K562 (cell line): ENCODE measurements at regions not wholly inside any gene's neighbourhood (a gene's known extent, or its start where the extent isn't known, plus 50 kb on each side); places are given as distances from the start of the nearest gene placed in this dataset.

Experiments used
- ATAC-seq: fragments of 200-7000 bp; cut with Tn5 transposase; 3 replicates; pipeline ENCODE4 v1.9.1; 2020; ENCODE audit warnings: moderate library complexity
- BruUV-seq: library from RNA; stranded (reverse); fragments of 400-500 nt; replicated peaks from 2 replicates; lab custom pipeline; 2021; lab: Mats Ljungman, UMichigan
- CTCF ChIA-PET: fragments of 300-600 bp; formaldehyde crosslinking; extraction: SDS; loops from one replicate; lab custom pipeline; 2021; ENCODE audit warnings: low intra/inter-chr PET ratio; lab: Yijun Ruan, JAX
- POLR2A ChIA-PET: fragments of 300-600, 350-650 bp; sonication (Branson Sonifier 250); formaldehyde crosslinking; extraction: SDS; loops from one replicate; lab custom pipeline; 2021; ENCODE audit warnings: antibody characterized with exemption, inconsistent platforms; lab: Yijun Ruan, JAX
- DNase-seq, 4 experiments: peaks; one replicate each; pipeline versions ENCODE4 v3.0.0 to v3.0.0-alpha.2; 2011 to 2018; ENCODE audit warnings: low spot score in 3 of 4, mixed read lengths in 3 of 4; ENCODE audit errors: extremely low read depth in 1 of 4
- FAIRE-seq: peaks from 2 replicates; lab custom pipeline; 2011; peaks lifted over from hg19 to GRCh38; lab: Jason Lieb, UNC
- H2AFZ ChIP-seq: 2 replicates; pipeline ENCODE4 v1.6.0; 2011; ENCODE audit warnings: low read depth, low read length, control low read depth, inconsistent platforms
- H3K27ac ChIP-seq: fragments of 200-600 bp; 3 replicates; pipeline ENCODE4 v1.8.0; 2011; ENCODE audit warnings: low read depth, mild to moderate bottlenecking, control low read depth, inconsistent platforms, low read length, moderate library complexity, mixed read lengths; ENCODE audit errors: extremely low read depth
- H3K27me3 ChIP-seq, 2 experiments: fragments of 300-600 bp in 1 of 2; 2 replicates in 1 of 2; 3 replicates in 1 of 2; pipeline versions ENCODE4 v1.6.0 to v1.8.0; 2011; ENCODE audit warnings: inconsistent platforms in 2 of 2, low read length in 2 of 2, mild to moderate bottlenecking in 1 of 2, mixed read lengths in 1 of 2, moderate library complexity in 1 of 2; ENCODE audit not compliant: control insufficient read depth in 2 of 2, insufficient read depth in 2 of 2
- H3K36me3 ChIP-seq: fragments of 300-600 bp; 3 replicates; pipeline ENCODE4 v1.8.0; 2011; ENCODE audit warnings: mild to moderate bottlenecking, low read length, inconsistent platforms; ENCODE audit not compliant: control insufficient read depth, insufficient read depth
- H3K4me1 ChIP-seq, 2 experiments: fragments of 200-600 bp in 1 of 2; replicated peaks in 1 of 2; 2 replicates in 1 of 2; 3 replicates in 1 of 2; pipeline versions ENCODE4 v1.5.1 to v1.8.0; 2011; ENCODE audit warnings: inconsistent platforms in 2 of 2, low read length in 2 of 2, mild to moderate bottlenecking in 1 of 2, mixed read lengths in 1 of 2, moderate library complexity in 1 of 2; ENCODE audit not compliant: control insufficient read depth in 2 of 2, insufficient read depth in 2 of 2
- H3K4me2 ChIP-seq: 2 replicates; pipeline ENCODE4 v1.6.1; 2011; ENCODE audit warnings: low read length, control low read depth, inconsistent platforms, mixed read lengths; ENCODE audit not compliant: insufficient read depth
- H3K4me3 ChIP-seq: fragments of 200-600 bp; sonication (generic), shearing (Covaris generic); 2 replicates; pipeline ENCODE4 v1.5.1; 2016; ENCODE audit warnings: control low read depth, inconsistent platforms
- H3K79me2 ChIP-seq: fragments of 200-600 bp; 3 replicates; pipeline ENCODE4 v1.8.0; 2011; ENCODE audit warnings: low read length, inconsistent platforms; ENCODE audit not compliant: control insufficient read depth, insufficient read depth
- H3K9ac ChIP-seq, 2 experiments: 2 replicates each; pipeline versions ENCODE4 v1.6.0 to v1.6.1; 2011; ENCODE audit warnings: low read depth in 2 of 2, low read length in 2 of 2, control low read depth in 1 of 2, inconsistent platforms in 1 of 2, mild to moderate bottlenecking in 1 of 2, mixed read lengths in 1 of 2; ENCODE audit not compliant: insufficient read depth in 1 of 2
- H3K9me1 ChIP-seq: one replicate; pipeline ENCODE4 v1.6.0; 2011; ENCODE audit warnings: inconsistent platforms, mild to moderate bottlenecking, low read length, moderate library complexity; ENCODE audit not compliant: control insufficient read depth, insufficient read depth
- H3K9me3 ChIP-seq: replicated peaks from 2 replicates; pipeline ENCODE4 v1.5.1; 2011; ENCODE audit warnings: low read depth, low read length, inconsistent platforms; ENCODE audit not compliant: control insufficient read depth, insufficient read depth
- H4K20me1 ChIP-seq: replicated peaks from 2 replicates; pipeline ENCODE4 v1.6.1; 2011; ENCODE audit warnings: low read length, inconsistent platforms, mixed read lengths; ENCODE audit not compliant: control insufficient read depth, insufficient read depth
- MAFK ChIP-seq: IDR thresholded peaks from 2 replicates; pipeline ENCODE4 v1.6.1; 2011; ENCODE audit warnings: low read length, improper control_type of control experiment
- SMAD3 ChIP-seq: fragments of 450-650 bp; formaldehyde crosslinking; conservative IDR thresholded peaks from 2 replicates; pipeline ENCODE4 v1.4.0; 2020; ENCODE audit warnings: mild to moderate bottlenecking
- SMARCE1 ChIP-seq: fragments of 450-650 bp; IDR thresholded peaks from 2 replicates; pipeline ENCODE4 v1.7.1; 2016; ENCODE audit warnings: mild to moderate bottlenecking
- ZNF174 ChIP-seq: fragments of 250-450 bp; sonication (Bioruptor Pico); IDR thresholded peaks from 2 replicates; pipeline ENCODE4 v1.4.0; 2020; ENCODE audit warnings: mild to moderate bottlenecking
- ZNF282 ChIP-seq: sonication (generic); formaldehyde crosslinking; IDR thresholded peaks from 2 replicates; pipeline ENCODE4 v1.8.1; 2023; ENCODE audit warnings: missing genetic modification reagents
- ZNF830 ChIP-seq: fragments of 250-450 bp; sonication (Bioruptor Pico); IDR thresholded peaks from 2 replicates; pipeline ENCODE4 v1.5.0; 2021; ENCODE audit warnings: mild to moderate bottlenecking
- WGBS: fragments of 100-300 bp; shearing (Covaris generic); methylation state at CpG from one replicate; pipeline ENCODE4 v1.1.6; 2016; ENCODE audit warnings: low coverage, mixed read lengths; ENCODE audit not compliant: insufficient coverage; ENCODE audit errors: missing lambda C conversion rate; 5-methylcytosine and 5-hydroxymethylcytosine counted together
- in situ Hi-C: fragments of 300-500 bp; cut with MboI; formaldehyde crosslinking; loops from 4 replicates; pipeline ENCODE4 v1.15.0; 2018; ENCODE audit warnings: inconsistent platforms, mixed read lengths
- intact Hi-C: fragments of 100-400 bp; cut with micrococcal nuclease; formaldehyde crosslinking; loops from 2 replicates; pipeline ENCODE4 v1.14.2; 2022
- TF ChIP-seq, protein P1 (sequence below): sonication (generic); formaldehyde crosslinking; IDR thresholded peaks from 2 replicates; pipeline ENCODE4 v1.8.0; 2022; ENCODE audit warnings: missing genetic modification reagents, mild to moderate bottlenecking, borderline replicate concordance
- TF ChIP-seq, protein P2 (sequence below): fragments of 250-450 bp; sonication (Bioruptor Pico); IDR thresholded peaks from 2 replicates; pipeline ENCODE4 v1.5.1; 2021; ENCODE audit warnings: mild to moderate bottlenecking
- TF ChIP-seq, protein P3 (sequence below): fragments of 450-650 bp; IDR thresholded peaks from 2 replicates; pipeline ENCODE4 v1.6.1; 2018; ENCODE audit not compliant: partially characterized antibody

DNA sequence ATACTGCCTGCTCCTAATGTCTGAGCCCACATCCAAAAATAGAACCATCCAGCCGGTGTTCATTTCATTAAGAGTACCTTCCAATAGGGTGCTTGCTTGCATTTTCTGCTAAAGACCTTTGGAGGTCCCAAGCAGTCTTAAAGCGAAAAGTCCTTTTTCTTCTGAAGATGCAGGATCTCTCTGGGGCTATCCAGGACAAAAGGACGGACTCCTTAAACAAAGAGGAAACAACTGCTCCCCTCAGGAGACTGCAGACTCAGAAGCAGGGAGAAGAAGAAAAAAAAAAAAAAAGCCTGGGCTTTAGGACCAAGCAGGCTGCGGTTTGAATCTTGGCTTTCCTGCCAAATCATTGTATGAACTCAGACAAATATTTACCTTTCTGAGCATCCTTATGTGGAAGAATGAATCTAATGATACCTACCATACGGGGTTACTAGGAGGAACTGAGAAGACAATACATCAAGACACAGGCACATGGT is 204.0 kb downstream of the PLPP3 start:
- in situ Hi-C loops, result no loop called here
- intact Hi-C loops, result no loop called here
- no peak overlapping the region for H3K9ac ChIP-seq

More for the DNA sequence above, 204.0 kb downstream of the PLPP3 start:
- FAIRE-seq (no peak), DNase-seq (no peak), ATAC-seq (no peak)
- Histone ChIP-seq H3K9me1 (no peaks in the 10 kb centered on the region), H3K79me2 (no peaks in the 10 kb centered on the region), H3K27me3 (no peaks in the 10 kb centered on the region; a peak in 1 of 5 replicates), H3K4me3 (no peak overlapping the region), H3K4me1 (no peaks in the 10 kb centered on the region), H3K9me3 (no peaks in the 10 kb centered on the region), H3K27ac (no peak overlapping the region), H3K4me2 (no peak overlapping the region), H4K20me1 (no peaks in the 10 kb centered on the region), H3K36me3 (no peaks in the 10 kb centered on the region), H2AFZ (no peak overlapping the region)
- WGBS, result 4% methylated on average over 5 of the region's 5 CpGs
- TF ChIP-seq SMAD3 (CRISPR knock-in tag) (no peak), SMARCE1 (no peak), MAFK (no peak), ZNF282 (CRISPR knock-in tag) (no peak), ZNF174 (CRISPR knock-in tag) (no peak), ZNF830 (no peak)
- TF ChIP-seq, protein P1, sequence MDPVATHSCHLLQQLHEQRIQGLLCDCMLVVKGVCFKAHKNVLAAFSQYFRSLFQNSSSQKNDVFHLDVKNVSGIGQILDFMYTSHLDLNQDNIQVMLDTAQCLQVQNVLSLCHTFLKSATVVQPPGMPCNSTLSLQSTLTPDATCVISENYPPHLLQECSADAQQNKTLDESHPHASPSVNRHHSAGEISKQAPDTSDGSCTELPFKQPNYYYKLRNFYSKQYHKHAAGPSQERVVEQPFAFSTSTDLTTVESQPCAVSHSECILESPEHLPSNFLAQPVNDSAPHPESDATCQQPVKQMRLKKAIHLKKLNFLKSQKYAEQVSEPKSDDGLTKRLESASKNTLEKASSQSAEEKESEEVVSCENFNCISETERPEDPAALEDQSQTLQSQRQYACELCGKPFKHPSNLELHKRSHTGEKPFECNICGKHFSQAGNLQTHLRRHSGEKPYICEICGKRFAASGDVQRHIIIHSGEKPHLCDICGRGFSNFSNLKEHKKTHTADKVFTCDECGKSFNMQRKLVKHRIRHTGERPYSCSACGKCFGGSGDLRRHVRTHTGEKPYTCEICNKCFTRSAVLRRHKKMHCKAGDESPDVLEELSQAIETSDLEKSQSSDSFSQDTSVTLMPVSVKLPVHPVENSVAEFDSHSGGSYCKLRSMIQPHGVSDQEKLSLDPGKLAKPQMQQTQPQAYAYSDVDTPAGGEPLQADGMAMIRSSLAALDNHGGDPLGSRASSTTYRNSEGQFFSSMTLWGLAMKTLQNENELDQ (CRISPR knock-in tag), result no peak
- TF ChIP-seq, protein P2, sequence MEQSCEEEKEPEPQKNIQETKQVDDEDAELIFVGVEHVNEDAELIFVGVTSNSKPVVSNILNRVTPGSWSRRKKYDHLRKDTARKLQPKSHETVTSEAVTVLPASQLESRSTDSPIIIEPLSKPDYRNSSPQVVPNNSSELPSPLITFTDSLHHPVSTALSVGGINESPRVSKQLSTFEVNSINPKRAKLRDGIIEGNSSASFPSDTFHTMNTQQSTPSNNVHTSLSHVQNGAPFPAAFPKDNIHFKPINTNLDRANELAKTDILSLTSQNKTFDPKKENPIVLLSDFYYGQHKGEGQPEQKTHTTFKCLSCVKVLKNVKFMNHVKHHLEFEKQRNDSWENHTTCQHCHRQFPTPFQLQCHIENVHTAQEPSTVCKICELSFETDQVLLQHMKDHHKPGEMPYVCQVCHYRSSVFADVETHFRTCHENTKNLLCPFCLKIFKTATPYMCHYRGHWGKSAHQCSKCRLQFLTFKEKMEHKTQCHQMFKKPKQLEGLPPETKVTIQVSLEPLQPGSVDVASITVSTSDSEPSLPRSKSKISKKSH (CRISPR knock-in tag), result no peak
- TF ChIP-seq, protein P3, sequence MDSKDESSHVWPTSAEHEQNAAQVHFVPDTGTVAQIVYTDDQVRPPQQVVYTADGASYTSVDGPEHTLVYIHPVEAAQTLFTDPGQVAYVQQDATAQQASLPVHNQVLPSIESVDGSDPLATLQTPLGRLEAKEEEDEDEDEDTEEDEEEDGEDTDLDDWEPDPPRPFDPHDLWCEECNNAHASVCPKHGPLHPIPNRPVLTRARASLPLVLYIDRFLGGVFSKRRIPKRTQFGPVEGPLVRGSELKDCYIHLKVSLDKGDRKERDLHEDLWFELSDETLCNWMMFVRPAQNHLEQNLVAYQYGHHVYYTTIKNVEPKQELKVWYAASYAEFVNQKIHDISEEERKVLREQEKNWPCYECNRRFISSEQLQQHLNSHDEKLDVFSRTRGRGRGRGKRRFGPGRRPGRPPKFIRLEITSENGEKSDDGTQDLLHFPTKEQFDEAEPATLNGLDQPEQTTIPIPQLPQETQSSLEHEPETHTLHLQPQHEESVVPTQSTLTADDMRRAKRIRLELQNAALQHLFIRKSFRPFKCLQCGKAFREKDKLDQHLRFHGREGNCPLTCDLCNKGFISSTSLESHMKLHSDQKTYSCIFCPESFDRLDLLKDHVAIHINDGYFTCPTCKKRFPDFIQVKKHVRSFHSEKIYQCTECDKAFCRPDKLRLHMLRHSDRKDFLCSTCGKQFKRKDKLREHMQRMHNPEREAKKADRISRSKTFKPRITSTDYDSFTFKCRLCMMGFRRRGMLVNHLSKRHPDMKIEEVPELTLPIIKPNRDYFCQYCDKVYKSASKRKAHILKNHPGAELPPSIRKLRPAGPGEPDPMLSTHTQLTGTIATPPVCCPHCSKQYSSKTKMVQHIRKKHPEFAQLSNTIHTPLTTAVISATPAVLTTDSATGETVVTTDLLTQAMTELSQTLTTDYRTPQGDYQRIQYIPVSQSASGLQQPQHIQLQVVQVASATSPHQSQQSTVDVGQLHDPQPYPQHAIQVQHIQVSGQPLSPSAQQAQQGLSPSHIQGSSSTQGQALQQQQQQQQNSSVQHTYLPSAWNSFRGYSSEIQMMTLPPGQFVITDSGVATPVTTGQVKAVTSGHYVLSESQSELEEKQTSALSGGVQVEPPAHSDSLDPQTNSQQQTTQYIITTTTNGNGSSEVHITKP, result no peak
- ChIA-PET CTCF (no interaction called here), POLR2A (no interaction called here)
- BruUV-seq, result no TSS peak
